Mucosa of rectum (tissue), 2 donors: ENCODE measurements at regions not wholly inside any gene's neighbourhood (a gene's known extent, or its start where the extent isn't known, plus 50 kb on each side); places are given as distances from the start of the nearest gene placed in this dataset.

ENCODE experiments used
- H3K27ac ChIP-seq, 2 donors: one replicate each; pipeline ENCODE4 v1.7.0; 2013; ENCODE audit warnings: inconsistent platforms in 2 of 2, low read depth in 2 of 2, low read length in 2 of 2
- H3K27me3 ChIP-seq, 2 donors: one replicate each; pipeline ENCODE4 v1.7.0; 2013; ENCODE audit warnings: low read length in 2 of 2; ENCODE audit not compliant: control insufficient read depth in 2 of 2, insufficient read depth in 2 of 2
- H3K36me3 ChIP-seq, 2 donors: one replicate each; pipeline ENCODE4 v1.7.0; 2013; ENCODE audit warnings: low read length in 2 of 2; ENCODE audit not compliant: control insufficient read depth in 2 of 2, insufficient read depth in 2 of 2
- H3K4me1 ChIP-seq, 2 donors: one replicate each; pipeline ENCODE4 v1.7.0; 2013; ENCODE audit warnings: low read length in 2 of 2, mild to moderate bottlenecking in 1 of 2; ENCODE audit not compliant: control insufficient read depth in 2 of 2, insufficient read depth in 2 of 2
- H3K4me3 ChIP-seq, 2 donors: one replicate each; pipeline ENCODE4 v1.7.0; 2013; ENCODE audit warnings: low read length in 2 of 2
- H3K9ac ChIP-seq, 2 donors: one replicate each; pipeline ENCODE4 v1.7.0; 2013; ENCODE audit warnings: low read length in 2 of 2, low read depth in 1 of 2, mild to moderate bottlenecking in 1 of 2
- H3K9me3 ChIP-seq, 2 donors: one replicate each; pipeline ENCODE4 v1.7.0; 2013; ENCODE audit warnings: low read length in 2 of 2; ENCODE audit not compliant: control insufficient read depth in 2 of 2
- donor health status: healthy.
- donor health status: Normal muscosa, but diverticular disease.

- Histone ChIP-seq H3K27me3 (no peaks in the 10 kb centered on the region), H3K27ac (no peak overlapping the region), H3K4me3 (no peak overlapping the region), H3K9ac (no peak overlapping the region), H3K9me3 (no peaks in the 10 kb centered on the region), H3K36me3 (no peaks in the 10 kb centered on the region), H3K4me1 (no peaks in the 10 kb centered on the region)
These were observed 1508.1 kb downstream of the TECRL start for GRCh38 chr4:62901101-62901500.

DNA sequence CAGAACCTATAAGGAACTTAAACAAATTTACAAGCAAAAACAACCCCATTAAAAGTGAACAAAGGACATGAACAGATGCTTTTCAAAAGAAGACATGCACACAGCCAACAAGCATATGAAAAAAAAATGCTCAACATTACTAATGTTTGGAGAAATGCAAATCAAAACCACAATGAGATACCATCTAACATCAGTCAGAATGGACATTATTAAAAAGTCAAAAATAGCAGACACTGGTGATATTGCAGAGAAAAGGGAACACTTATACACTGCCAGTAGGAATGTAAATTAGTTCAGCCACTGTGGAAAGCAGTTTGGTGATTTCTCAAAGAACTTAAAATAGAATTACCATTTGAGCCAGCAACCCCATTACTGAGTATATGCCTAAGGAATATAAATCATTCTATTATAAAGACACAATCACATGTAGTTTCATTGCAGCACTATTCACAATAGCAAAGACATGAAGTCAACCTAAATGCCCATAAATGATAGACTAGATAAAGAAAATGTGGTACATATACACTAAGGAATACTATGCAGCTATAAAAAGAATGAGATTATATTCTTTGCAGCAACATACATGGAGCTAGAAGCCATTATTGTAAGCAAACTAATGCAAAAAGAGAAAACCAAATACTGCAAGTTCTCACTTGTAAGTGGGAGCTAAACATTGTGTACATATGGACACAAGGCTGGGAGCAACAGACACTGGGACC is 1509.4 kb downstream of the TECRL start:
- no peak overlapping the region for H3K27ac ChIP-seq
- H3K27me3 ChIP-seq = no peaks in the 10 kb centered on the region
- no peaks in the 10 kb centered on the region for H3K4me1 ChIP-seq
- no peaks in the 10 kb centered on the region for H3K9me3 ChIP-seq
- H3K4me3 ChIP-seq = no peak overlapping the region
- H3K36me3 ChIP-seq = no peaks in the 10 kb centered on the region
- H3K9ac ChIP-seq = no peak overlapping the region

DNA sequence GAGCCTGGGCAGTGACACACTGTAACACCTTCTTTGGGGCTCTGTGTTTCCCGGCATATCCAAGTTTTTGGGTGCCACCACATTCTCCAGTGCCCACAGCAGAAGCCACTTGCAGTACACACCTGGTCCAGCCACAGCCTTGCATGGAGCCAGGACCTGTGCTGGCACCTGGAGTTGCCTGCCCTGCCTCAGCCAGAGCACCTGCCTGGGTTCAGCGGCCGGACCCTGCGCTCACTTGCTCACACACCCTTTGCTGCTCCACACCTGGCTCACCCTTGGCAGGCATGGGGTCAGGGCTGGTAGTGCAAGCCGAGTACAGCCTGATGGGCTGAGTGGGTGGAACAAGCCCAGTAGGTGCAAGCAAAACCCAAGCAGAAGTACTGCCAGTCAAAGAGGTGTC is 1511.1 kb downstream of the TECRL start:
- Histone ChIP-seq H3K27ac (no peak overlapping the region), H3K4me1 (no peaks in the 10 kb centered on the region), H3K9ac (no peak overlapping the region), H3K27me3 (no peaks in the 10 kb centered on the region), H3K4me3 (no peak overlapping the region), H3K36me3 (no peaks in the 10 kb centered on the region), H3K9me3 (no peaks in the 10 kb centered on the region)

- Histone ChIP-seq H3K27me3 (no peaks in the 10 kb centered on the region), H3K36me3 (no peaks in the 10 kb centered on the region), H3K9ac (no peak overlapping the region), H3K4me1 (no peaks in the 10 kb centered on the region), H3K9me3 (no peaks in the 10 kb centered on the region), H3K27ac (no peak overlapping the region), H3K4me3 (no peak overlapping the region)
These were observed 1512.5 kb downstream of the TECRL start for GRCh38 chr4:62896721-62897120.

DNA sequence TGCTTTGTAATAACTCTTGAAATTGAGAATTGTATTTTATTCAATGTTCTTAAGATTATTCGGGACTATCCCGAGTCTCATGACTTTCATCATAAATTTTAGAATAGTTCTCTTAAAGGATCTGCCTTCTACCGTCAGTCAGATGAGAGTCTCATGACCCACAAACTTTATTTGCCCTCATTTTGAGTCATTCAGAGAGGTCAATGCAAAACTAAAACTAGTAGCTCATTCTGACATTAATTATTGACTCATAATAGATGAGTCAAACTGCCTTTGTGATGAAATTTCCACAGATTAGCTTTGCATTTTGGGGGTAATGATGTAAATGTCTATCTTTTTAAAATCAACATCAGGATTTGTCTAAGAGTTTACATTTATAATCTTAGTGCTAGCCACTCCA is 1527.3 kb downstream of the TECRL start:
- Histone ChIP-seq H3K4me1 (no peaks in the 10 kb centered on the region), H3K27me3 (no peaks in the 10 kb centered on the region), H3K9ac (no peak overlapping the region), H3K27ac (no peak overlapping the region), H3K36me3 (no peaks in the 10 kb centered on the region), H3K9me3 (no peaks in the 10 kb centered on the region), H3K4me3 (no peak overlapping the region)

DNA sequence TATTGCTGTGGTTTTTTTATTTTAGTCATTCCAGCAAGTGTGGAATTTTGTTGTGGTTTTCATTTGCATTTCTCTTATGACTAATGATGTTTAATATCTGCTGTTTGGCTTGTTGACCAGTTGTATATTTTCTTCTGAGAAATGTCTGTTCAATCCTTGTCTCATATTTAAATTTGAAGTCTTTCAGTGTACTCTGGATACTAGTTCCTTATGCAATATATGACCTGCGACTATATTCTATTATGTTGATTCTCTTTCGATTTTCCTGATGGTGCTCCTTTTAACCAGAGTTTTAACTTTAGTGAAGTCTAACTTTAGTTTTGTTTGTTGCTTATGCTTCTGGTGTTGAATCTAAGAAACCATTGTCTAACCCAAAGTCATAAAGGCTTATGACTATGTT is 1528.0 kb downstream of the TECRL start:
- Histone ChIP-seq H3K4me3 (no peak overlapping the region), H3K36me3 (no peaks in the 10 kb centered on the region), H3K4me1 (no peaks in the 10 kb centered on the region), H3K9me3 (no peaks in the 10 kb centered on the region), H3K27me3 (no peaks in the 10 kb centered on the region), H3K27ac (no peak overlapping the region), H3K9ac (no peak overlapping the region)

DNA sequence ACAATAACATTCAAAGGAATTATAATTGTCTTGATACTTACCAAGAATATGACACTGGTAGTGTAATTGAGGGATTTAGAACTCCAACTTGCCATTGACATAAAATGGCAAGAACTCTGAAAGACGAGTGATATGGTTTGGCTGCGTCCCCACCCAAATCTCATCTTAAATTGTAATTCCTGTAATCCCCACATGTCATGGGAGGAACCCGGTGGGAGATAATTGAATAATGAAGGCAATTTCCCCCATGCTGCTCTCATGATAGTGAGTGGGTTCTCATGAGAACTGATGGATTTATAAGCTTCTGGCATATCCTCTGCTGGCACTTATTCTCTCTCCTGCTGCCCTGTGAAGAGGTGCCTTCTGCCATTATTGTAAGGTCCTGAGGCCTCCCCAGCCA is 1536.4 kb downstream of the TECRL start:
- no peak overlapping the region for H3K27ac ChIP-seq
- H3K9ac ChIP-seq = no peak overlapping the region
- H3K4me1 ChIP-seq = no peaks in the 10 kb centered on the region
- no peak overlapping the region for H3K4me3 ChIP-seq
- H3K9me3 ChIP-seq = no peaks in the 10 kb centered on the region
- H3K27me3 ChIP-seq = no peaks in the 10 kb centered on the region
- no peaks in the 10 kb centered on the region for H3K36me3 ChIP-seq

DNA sequence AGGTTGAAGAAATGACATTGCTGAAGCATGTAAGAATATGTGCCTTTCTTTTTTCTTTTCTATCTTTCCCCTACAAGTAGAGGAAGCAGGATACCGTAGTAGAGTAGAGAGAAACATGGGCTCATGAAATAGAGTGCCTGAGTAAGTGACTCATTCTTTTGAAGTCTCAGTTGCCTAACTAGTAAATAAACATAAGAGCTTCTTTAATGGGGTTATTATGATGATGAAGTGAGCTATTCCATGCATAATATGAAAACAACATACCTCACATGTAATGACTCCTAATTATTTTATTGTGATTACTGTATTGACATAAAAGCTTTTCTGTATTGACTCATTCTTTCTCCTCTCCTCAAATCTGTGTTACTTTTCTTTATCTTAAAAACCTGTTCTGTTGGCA is 1538.2 kb downstream of the TECRL start:
- Histone ChIP-seq H3K4me3 (no peak overlapping the region), H3K27ac (no peak overlapping the region), H3K36me3 (no peaks in the 10 kb centered on the region), H3K9me3 (no peaks in the 10 kb centered on the region), H3K4me1 (no peaks in the 10 kb centered on the region), H3K9ac (no peak overlapping the region), H3K27me3 (no peaks in the 10 kb centered on the region)

DNA sequence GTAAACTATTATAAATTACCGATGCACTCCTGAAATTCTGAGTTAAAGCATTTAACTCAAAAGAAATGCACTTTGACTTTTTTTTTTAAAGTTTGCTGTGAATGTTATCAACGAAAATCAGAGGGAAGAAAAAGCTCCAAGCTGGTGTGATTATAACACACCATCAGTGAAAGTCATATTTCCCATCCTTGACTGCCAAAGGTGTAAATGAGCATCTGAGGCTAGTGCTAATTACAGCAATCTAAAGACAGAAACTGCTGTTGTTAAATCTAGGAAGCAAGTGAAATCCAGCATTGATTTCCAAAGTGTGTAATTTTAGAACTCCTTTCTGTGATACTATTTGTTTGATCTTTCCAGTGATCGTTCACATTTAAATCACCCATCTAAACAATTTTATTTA is 1538.8 kb downstream of the TECRL start:
- H3K27me3 ChIP-seq = no peaks in the 10 kb centered on the region
- H3K4me3 ChIP-seq = no peak overlapping the region
- H3K9ac ChIP-seq = no peak overlapping the region
- H3K9me3 ChIP-seq = no peaks in the 10 kb centered on the region
- no peaks in the 10 kb centered on the region for H3K4me1 ChIP-seq
- H3K27ac ChIP-seq = no peak overlapping the region
- H3K36me3 ChIP-seq = no peaks in the 10 kb centered on the region

DNA sequence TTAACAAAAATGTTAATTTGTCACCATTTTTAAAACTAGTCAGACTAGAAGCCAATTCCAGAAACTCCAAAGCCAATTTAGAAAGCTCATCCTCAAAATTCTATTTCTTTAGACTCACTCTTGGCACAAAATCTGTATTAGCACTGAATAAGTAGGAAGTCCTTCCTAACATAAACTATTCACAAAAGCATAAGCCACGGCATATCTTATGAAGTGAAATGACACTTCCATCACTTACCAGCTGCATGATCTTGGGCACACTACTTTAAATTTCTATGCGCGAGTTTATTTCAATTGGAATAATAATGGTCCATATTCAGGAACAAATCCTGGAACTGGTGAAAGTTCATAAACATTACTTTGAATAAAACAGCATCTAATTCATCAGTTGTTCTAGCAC is 1544.0 kb downstream of the TECRL start:
- no peaks in the 10 kb centered on the region for H3K9me3 ChIP-seq
- no peak overlapping the region for H3K4me3 ChIP-seq
- no peaks in the 10 kb centered on the region for H3K36me3 ChIP-seq
- no peaks in the 10 kb centered on the region for H3K27me3 ChIP-seq
- no peak overlapping the region for H3K27ac ChIP-seq
- no peaks in the 10 kb centered on the region for H3K4me1 ChIP-seq
- H3K9ac ChIP-seq = no peak overlapping the region

GRCh38 chr4:62849696-62850095 is 1559.6 kb downstream of the TECRL start:
- H3K4me3 ChIP-seq = no peak overlapping the region
- no peaks in the 10 kb centered on the region for H3K36me3 ChIP-seq
- no peak overlapping the region for H3K27ac ChIP-seq
- no peaks in the 10 kb centered on the region for H3K9me3 ChIP-seq
- H3K4me1 ChIP-seq = no peaks in the 10 kb centered on the region
- H3K27me3 ChIP-seq = no peaks in the 10 kb centered on the region
- H3K9ac ChIP-seq = no peak overlapping the region
